ENCODE measurements at regions not wholly inside any gene's neighbourhood (a gene's known extent, or its start where the extent isn't known, plus 50 kb on each side); places are given as distances from the start of the nearest gene placed in this dataset.
A peak's percentile ranks its signal among the peaks of the same experiment; 100 is the strongest.
"Not testable (repeated sequence)": the region's sequence is repeated elsewhere in the genome, so short reads cannot be mapped to it uniquely, and the experiment has no call there.

- no peak for DNase-seq (ENCODE audit: low read depth)
Measured at GRCh38 chr1:188672153-188672552, 1805.5 kb downstream of the BRINP3 start.

GRCh38 chr1:188689542-188689941 lies 1788.1 kb downstream of the BRINP3 start:
- DNase-seq (ENCODE audit: low read depth): peak; percentile 37

GRCh38 chr1:188700116-188700515 lies 1777.5 kb downstream of the BRINP3 start:
- DNase-seq (ENCODE audit: low read depth): peak; percentile 8

GRCh38 chr1:188706742-188707141 lies 1770.9 kb downstream of the BRINP3 start:
- DNase-seq (ENCODE audit: low read depth): peak; percentile 97

GRCh38 chr1:188708795-188709535 lies 1768.7 kb downstream of the BRINP3 start:
- no peak for DNase-seq (ENCODE audit: low read depth)

GRCh38 chr1:188715566-188715965 lies 1762.1 kb downstream of the BRINP3 start:
- DNase-seq (ENCODE audit: low read depth): no peak

- no peak for DNase-seq (ENCODE audit: low read depth)
Measured at GRCh38 chr1:188719735-188720134, 1757.9 kb downstream of the BRINP3 start.

- no peak for DNase-seq (ENCODE audit: low read depth)
Measured at GRCh38 chr1:188723332-188724020, 1754.2 kb downstream of the BRINP3 start.

GRCh38 chr1:188729039-188729438 lies 1748.6 kb downstream of the BRINP3 start:
- DNase-seq (ENCODE audit: low read depth): no peak

- no peak for DNase-seq (ENCODE audit: low read depth)
Measured at GRCh38 chr1:188735567-188735966, 1742.1 kb downstream of the BRINP3 start.

- DNase-seq (ENCODE audit: low read depth): not testable (repeated sequence)
Measured at GRCh38 chr1:188749275-188749674, 1728.4 kb downstream of the BRINP3 start.

GRCh38 chr1:188752027-188752426 lies 1725.6 kb downstream of the BRINP3 start:
- DNase-seq (ENCODE audit: low read depth): not testable (repeated sequence)

GRCh38 chr1:188757747-188758146 lies 1719.9 kb downstream of the BRINP3 start:
- not testable (repeated sequence) for DNase-seq (ENCODE audit: low read depth)

- no peak for DNase-seq (ENCODE audit: low read depth)
Measured at GRCh38 chr1:188761226-188761625, 1716.4 kb downstream of the BRINP3 start.

- DNase-seq (ENCODE audit: low read depth): no peak
Measured at GRCh38 chr1:188762166-188762743, 1715.4 kb downstream of the BRINP3 start.

GRCh38 chr1:188763541-188763940 lies 1714.1 kb downstream of the BRINP3 start:
- no peak for DNase-seq (ENCODE audit: low read depth)

- no peak for DNase-seq (ENCODE audit: low read depth)
Measured at GRCh38 chr1:188769181-188769580, 1708.5 kb downstream of the BRINP3 start.

- DNase-seq (ENCODE audit: low read depth): no peak
Measured at GRCh38 chr1:188769936-188770335, 1707.7 kb downstream of the BRINP3 start.

- DNase-seq (ENCODE audit: low read depth): no peak
Measured at GRCh38 chr1:188778578-188778977, 1699.1 kb downstream of the BRINP3 start.

GRCh38 chr1:188782220-188782841 lies 1695.3 kb downstream of the BRINP3 start:
- peak; percentile 40 for DNase-seq (ENCODE audit: low read depth)

- no peak for DNase-seq (ENCODE audit: low read depth)
Measured at GRCh38 chr1:188794969-188795368, 1682.7 kb downstream of the BRINP3 start.

- not testable (repeated sequence) for DNase-seq (ENCODE audit: low read depth)
Measured at GRCh38 chr1:188812153-188812552, 1665.5 kb downstream of the BRINP3 start.

Data from HT1080 (cell line).